Activated CD8-positive, alpha-beta T cell treated with anti-CD3 and anti-CD28 coated beads for 36 hours (primary cell): ENCODE measurements at regions not wholly inside any gene's neighbourhood (a gene's known extent, or its start where the extent isn't known, plus 50 kb on each side); places are given as distances from the start of the nearest gene placed in this dataset.

Experiments
- ATAC-seq: fragments of 200-7000 bp; cut with Tn5 transposase; one replicate; pipeline ENCODE4 v1.10.0; 2021; ENCODE audit warnings: mild to moderate bottlenecking, moderate library complexity
- CTCF ChIA-PET: fragments of 350-600 bp; sonication (Branson Sonifier 250); formaldehyde crosslinking; loops from one replicate; lab custom pipeline; 2021; ENCODE audit warnings: antibody characterized with exemption; lab: Charles Lee
- POLR2A ChIA-PET: fragments of 350-600 bp; sonication (Branson Sonifier 250); formaldehyde crosslinking; loops from one replicate; lab custom pipeline; 2021; ENCODE audit warnings: antibody characterized with exemption; lab: Charles Lee
- DNase-seq: peaks from one replicate; pipeline ENCODE4 v3.0.0-alpha.2; 2020
- H3K27ac Mint-ChIP-seq: one replicate; pipeline ENCODE4 v1.8.0; 2021; ENCODE audit warnings: mild to moderate bottlenecking, mixed read lengths
- H3K27me3 Mint-ChIP-seq: one replicate; pipeline ENCODE4 v1.8.0; 2021; ENCODE audit warnings: mixed read lengths
- H3K36me3 Mint-ChIP-seq: one replicate; pipeline ENCODE4 v1.8.0; 2021; ENCODE audit warnings: low read depth, mixed read lengths
- H3K4me1 Mint-ChIP-seq: one replicate; pipeline ENCODE4 v1.8.0; 2021; ENCODE audit warnings: low read depth, mixed read lengths
- H3K4me3 Mint-ChIP-seq: one replicate; pipeline ENCODE4 v1.8.0; 2021; ENCODE audit warnings: mild to moderate bottlenecking, moderate library complexity, mixed read lengths
- H3K9me3 Mint-ChIP-seq: one replicate; pipeline ENCODE4 v1.8.0; 2021; ENCODE audit warnings: mixed read lengths
- intact Hi-C: fragments of 100-400 bp; cut with micrococcal nuclease; formaldehyde crosslinking; loops from one replicate; pipeline ENCODE4 v1.10.0; 2022
- TF ChIP-seq, protein P1 (sequence below): fragments of 200-600 bp; IDR thresholded peaks from one replicate; pipeline ENCODE4 v1.8.0; 2022; ENCODE audit warnings: antibody characterized with exemption, mild to moderate bottlenecking

DNA sequence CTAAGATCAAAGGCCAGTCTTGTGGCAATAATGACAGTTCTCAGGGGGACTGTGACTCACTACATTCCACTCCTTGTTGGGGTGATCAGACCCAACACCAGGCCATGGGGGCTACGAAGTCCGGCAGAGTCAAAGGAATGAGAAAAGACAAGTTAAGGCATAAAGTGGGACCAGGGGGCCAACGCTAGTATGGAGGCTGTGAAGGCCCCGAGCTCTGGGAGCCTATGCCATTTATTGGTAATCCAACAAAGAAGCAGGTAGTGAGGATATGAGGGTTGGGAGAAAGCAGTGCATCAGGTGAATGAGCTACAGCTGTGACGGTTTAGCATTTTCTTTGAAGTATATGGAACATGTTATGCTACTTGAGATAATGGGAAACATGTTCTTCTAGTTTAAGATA, 104.4 kb upstream of the C2CD4B start:
- Mint-ChIP-seq H3K27ac (no peak overlapping the region), H3K36me3 (peaks cover 7% of the 10 kb centered on the region), H3K9me3 (peaks cover 26% of the 10 kb centered on the region), H3K4me1 (no peaks in the 10 kb centered on the region), H3K27me3 (peaks cover 1% of the 10 kb centered on the region), H3K4me3 (no peak overlapping the region)
- ATAC-seq (no peak), DNase-seq (no peak)
- TF ChIP-seq, protein P1, sequence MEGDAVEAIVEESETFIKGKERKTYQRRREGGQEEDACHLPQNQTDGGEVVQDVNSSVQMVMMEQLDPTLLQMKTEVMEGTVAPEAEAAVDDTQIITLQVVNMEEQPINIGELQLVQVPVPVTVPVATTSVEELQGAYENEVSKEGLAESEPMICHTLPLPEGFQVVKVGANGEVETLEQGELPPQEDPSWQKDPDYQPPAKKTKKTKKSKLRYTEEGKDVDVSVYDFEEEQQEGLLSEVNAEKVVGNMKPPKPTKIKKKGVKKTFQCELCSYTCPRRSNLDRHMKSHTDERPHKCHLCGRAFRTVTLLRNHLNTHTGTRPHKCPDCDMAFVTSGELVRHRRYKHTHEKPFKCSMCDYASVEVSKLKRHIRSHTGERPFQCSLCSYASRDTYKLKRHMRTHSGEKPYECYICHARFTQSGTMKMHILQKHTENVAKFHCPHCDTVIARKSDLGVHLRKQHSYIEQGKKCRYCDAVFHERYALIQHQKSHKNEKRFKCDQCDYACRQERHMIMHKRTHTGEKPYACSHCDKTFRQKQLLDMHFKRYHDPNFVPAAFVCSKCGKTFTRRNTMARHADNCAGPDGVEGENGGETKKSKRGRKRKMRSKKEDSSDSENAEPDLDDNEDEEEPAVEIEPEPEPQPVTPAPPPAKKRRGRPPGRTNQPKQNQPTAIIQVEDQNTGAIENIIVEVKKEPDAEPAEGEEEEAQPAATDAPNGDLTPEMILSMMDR: no peak
- intact Hi-C loops: no loop called here
- ChIA-PET CTCF (no interaction called here), POLR2A (no interaction called here)

DNA sequence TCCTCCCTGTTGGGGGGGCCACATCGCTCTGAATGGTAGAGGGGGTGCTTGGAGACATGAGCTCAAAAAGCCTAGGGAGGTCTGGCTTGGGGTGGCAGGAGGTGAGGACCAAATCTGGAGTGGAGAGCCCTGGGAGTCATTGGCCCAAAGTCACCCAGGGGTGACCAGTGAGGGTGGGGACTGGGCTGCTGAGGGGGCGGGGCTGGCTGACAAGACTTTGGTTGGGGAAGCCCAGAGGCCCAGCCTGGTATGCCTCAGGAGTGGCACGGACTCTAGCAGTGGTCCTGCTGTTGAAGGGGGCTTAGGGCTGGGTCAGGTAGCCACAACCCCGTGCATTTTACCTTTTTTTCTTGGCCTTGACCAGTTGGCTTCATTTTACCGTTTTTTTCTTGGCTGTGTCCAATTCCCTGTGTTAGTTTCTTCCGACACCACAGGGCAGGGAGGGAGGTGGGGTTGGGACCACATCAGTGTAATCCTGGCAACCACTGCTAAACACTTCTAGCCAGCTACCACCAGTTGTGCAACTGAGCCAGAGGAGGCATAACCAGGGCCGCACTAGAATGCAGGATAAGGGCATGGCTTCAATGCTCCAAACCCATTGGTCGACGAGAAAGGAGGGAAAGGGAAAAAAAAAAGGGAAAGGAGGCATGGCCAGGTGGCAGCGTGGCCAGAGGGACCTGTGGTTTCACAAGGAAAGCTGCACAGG, 105.3 kb upstream of the C2CD4B start:
- no peak for DNase-seq
- Mint-ChIP-seq H3K9me3 (peaks cover 26% of the 10 kb centered on the region), H3K36me3 (peaks cover 7% of the 10 kb centered on the region), H3K4me3 (no peak overlapping the region), H3K27ac (no peak overlapping the region), H3K27me3 (peaks cover 3% of the 10 kb centered on the region), H3K4me1 (no peaks in the 10 kb centered on the region)
- intact Hi-C loops: no loop called here
- TF ChIP-seq, protein P1: no peak
- ChIA-PET POLR2A (no interaction called here), CTCF (interaction anchor here (1.0 kb wide), 1 partner anchor 8 kb away, joined by 3 read pairs; no protein-coding TSS in a partner anchor)
- no peak for ATAC-seq

DNA sequence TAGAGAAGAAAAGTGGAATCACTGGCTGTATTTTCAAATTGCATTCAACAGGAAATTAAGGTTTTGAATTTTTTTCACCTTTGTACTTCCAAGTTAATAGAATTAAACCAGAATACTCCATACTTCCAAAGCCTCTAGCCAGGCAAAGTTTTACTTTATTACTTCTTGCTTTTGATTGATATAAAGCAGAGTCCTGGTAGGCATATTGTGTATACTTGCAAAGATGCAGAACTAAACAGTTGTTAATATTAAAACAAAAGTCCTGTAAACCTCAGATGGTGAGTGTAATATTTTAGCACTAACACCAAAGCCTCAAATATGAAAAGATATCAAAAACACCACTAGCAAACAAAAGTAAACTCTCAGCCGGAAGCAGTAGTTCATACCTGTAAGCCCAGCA, 107.2 kb upstream of the C2CD4B start:
- DNase-seq (no peak), ATAC-seq (no peak)
- Mint-ChIP-seq H3K27me3 (peaks cover 3% of the 10 kb centered on the region), H3K36me3 (peaks cover 7% of the 10 kb centered on the region), H3K4me3 (no peak overlapping the region), H3K9me3 (peaks cover 26% of the 10 kb centered on the region), H3K4me1 (no peaks in the 10 kb centered on the region), H3K27ac (no peak overlapping the region)
- intact Hi-C loops: no loop called here
- ChIA-PET POLR2A (no interaction called here), CTCF (no interaction called here)
- TF ChIP-seq, protein P1: no peak

DNA sequence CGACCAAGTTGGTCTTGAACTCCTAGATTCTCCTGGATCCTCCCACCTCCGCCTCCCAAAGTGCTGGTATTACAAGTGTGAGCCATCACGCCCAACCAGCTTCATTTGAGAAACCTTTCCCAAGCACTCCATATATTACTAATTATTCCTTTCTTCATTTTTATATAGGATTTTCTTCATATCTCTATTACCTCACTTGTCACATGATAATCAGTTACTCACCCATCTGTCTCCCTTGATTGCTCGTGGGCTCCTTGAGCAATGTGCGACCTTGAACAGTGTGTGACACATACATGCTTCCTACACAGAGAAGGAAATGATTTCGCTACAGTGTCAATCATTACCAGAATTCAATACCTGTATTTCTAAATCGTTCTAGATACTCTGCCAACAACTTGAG, 110.7 kb upstream of the C2CD4B start:
- intact Hi-C loops: no loop called here
- no peak overlapping the region for H3K4me3 Mint-ChIP-seq
- TF ChIP-seq, protein P1: no peak
- H3K4me1 Mint-ChIP-seq: no peaks in the 10 kb centered on the region
- ChIA-PET POLR2A (interaction anchor here (0.6 kb wide), 1 partner anchor 1133 kb away, joined by 3 read pairs; no protein-coding TSS in a partner anchor), CTCF (no interaction called here)
- H3K27ac Mint-ChIP-seq: no peak overlapping the region
- H3K9me3 Mint-ChIP-seq: peaks cover 4% of the 10 kb centered on the region
- no peak for ATAC-seq
- H3K27me3 Mint-ChIP-seq: peaks cover 10% of the 10 kb centered on the region
- H3K36me3 Mint-ChIP-seq: no peaks in the 10 kb centered on the region
- no peak for DNase-seq

DNA sequence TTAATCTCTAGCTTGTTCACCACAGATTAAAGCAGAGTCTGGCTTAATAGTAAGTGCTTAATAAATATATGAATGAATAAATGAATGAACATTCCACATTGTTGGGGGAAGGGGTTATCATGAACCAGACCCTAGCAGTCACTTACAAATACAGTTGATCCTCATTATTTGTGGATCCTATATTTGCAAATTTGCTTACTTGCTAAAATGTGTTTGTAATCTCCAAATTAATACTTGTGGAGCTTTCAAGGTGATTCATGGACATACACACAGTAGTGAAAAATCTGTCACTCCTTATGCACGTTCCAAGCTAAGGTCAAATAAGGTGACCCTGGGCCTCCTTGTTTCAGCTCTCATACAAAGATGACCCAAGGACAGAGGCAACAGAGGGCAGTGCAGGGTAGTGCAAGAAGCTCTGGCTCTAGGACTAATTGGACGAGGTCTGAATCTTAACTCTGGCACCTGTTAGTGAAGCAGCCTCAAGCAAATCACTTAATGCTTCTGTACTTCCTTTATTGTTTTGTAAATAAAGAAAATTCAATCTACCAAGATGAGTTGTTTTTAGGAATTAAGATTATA, 112.8 kb upstream of the C2CD4B start:
- intact Hi-C loops: no loop called here
- Mint-ChIP-seq H3K27me3 (peaks cover 12% of the 10 kb centered on the region), H3K4me3 (no peak overlapping the region), H3K4me1 (no peaks in the 10 kb centered on the region), H3K36me3 (no peaks in the 10 kb centered on the region), H3K27ac (no peak overlapping the region), H3K9me3 (no peaks in the 10 kb centered on the region)
- ChIA-PET CTCF (interaction anchor here (0.8 to 1.0 kb wide), 2 partner anchors 23 to 29 kb away, joined by 4 to 5 read pairs; no protein-coding TSS in a partner anchor), POLR2A (no interaction called here)
- DNase-seq (no peak), ATAC-seq (no peak)
- TF ChIP-seq, protein P1: no peak
